Limb (tissue), 2 donors: ENCODE measurements at regions not wholly inside any gene's neighbourhood (a gene's known extent, or its start where the extent isn't known, plus 50 kb on each side); places are given as distances from the start of the nearest gene placed in this dataset.
"Not testable (repeated sequence)": the region's sequence is repeated elsewhere in the genome, so short reads cannot be mapped to it uniquely, and the experiment has no call there.

Experiments used
- DNase-seq, 2 donors: peaks; one replicate each; pipeline ENCODE4 v3.0.0-alpha.2; 2016; ENCODE audit errors: extremely low spot score in 2 of 2

GRCh38 chr4:31259119-31259518 is 539.0 kb downstream of the PCDH7 start:
- DNase-seq: no peak

GRCh38 chr4:31261632-31262031 is 541.5 kb downstream of the PCDH7 start:
- no peak for DNase-seq

- DNase-seq: not testable (repeated sequence)
Observed at GRCh38 chr4:31266094-31266493, 545.9 kb downstream of the PCDH7 start.

GRCh38 chr4:31272331-31273061 is 552.3 kb downstream of the PCDH7 start:
- no peak for DNase-seq

GRCh38 chr4:31275906-31276305 is 555.7 kb downstream of the PCDH7 start:
- no peak for DNase-seq

GRCh38 chr4:31283679-31284078 is 563.5 kb downstream of the PCDH7 start:
- no peak for DNase-seq

- no peak for DNase-seq
Observed at GRCh38 chr4:31290836-31291235, 570.7 kb downstream of the PCDH7 start.

GRCh38 chr4:31291238-31291637 is 571.1 kb downstream of the PCDH7 start:
- DNase-seq: no peak

GRCh38 chr4:31294655-31295480 is 574.7 kb downstream of the PCDH7 start:
- DNase-seq: no peak

GRCh38 chr4:31298737-31299136 is 578.6 kb downstream of the PCDH7 start:
- no peak for DNase-seq

- DNase-seq: no peak
Observed at GRCh38 chr4:31307029-31307428, 586.9 kb downstream of the PCDH7 start.

- DNase-seq: no peak
Observed at GRCh38 chr4:31324814-31325213, 604.6 kb downstream of the PCDH7 start.

GRCh38 chr4:31325300-31325699 is 605.1 kb downstream of the PCDH7 start:
- DNase-seq: no peak

- no peak for DNase-seq
Observed at GRCh38 chr4:31327031-31327430, 606.9 kb downstream of the PCDH7 start.

- DNase-seq: no peak
Observed at GRCh38 chr4:31328932-31329331, 608.8 kb downstream of the PCDH7 start.

- DNase-seq: no peak
Observed at GRCh38 chr4:31334086-31334910, 614.1 kb downstream of the PCDH7 start.

GRCh38 chr4:31338000-31338399 is 617.8 kb downstream of the PCDH7 start:
- DNase-seq: no peak

- DNase-seq: no peak
Observed at GRCh38 chr4:31341601-31342359, 621.6 kb downstream of the PCDH7 start.

- DNase-seq: no peak
Observed at GRCh38 chr4:31343061-31343460, 622.9 kb downstream of the PCDH7 start.

- DNase-seq: no peak
Observed at GRCh38 chr4:31349907-31350306, 629.7 kb downstream of the PCDH7 start.

- DNase-seq: no peak
Observed at GRCh38 chr4:31351695-31352094, 631.5 kb downstream of the PCDH7 start.
